ENCODE measurements at regions not wholly inside any gene's neighbourhood (a gene's known extent, or its start where the extent isn't known, plus 50 kb on each side); places are given as distances from the start of the nearest gene placed in this dataset.

- TF ChIP-seq ZBTB1 (CRISPR knock-in tag; IDR thresholded peaks at IDR 0.05; ENCODE audit: borderline replicate concordance, low read depth) (no peak), ZNF551 (CRISPR knock-in tag; IDR thresholded peaks at IDR 0.05) (no peak), PTTG1 (tag; IDR thresholded peaks at IDR 0.05; ENCODE audit: low read depth) (peak; percentile 78; the same call in 1 of the 2 replicates), LARP7 (IDR thresholded peaks at IDR 0.05) (no peak), ZNF134 (CRISPR knock-in tag; conservative IDR thresholded peaks at IDR 0.05) (peak; percentile 41; the same call in 1 of the 2 replicates), ZNF12 (CRISPR knock-in tag; IDR thresholded peaks at IDR 0.05) (no peak), TCFL5 (CRISPR knock-in tag; conservative IDR thresholded peaks at IDR 0.05) (no peak), ZNF583 (CRISPR knock-in tag; IDR thresholded peaks at IDR 0.05) (peak; percentile 77; the same call in 1 of the 2 replicates), HMBOX1 (IDR thresholded peaks at IDR 0.05) (peak; percentile 47; the same call in 1 of the 2 replicates), RBM25 (IDR thresholded peaks at IDR 0.05; ENCODE audit: low read depth, low read length, severe bottlenecking) (no peak), BACH1 (tag; IDR thresholded peaks at IDR 0.05) (peak; percentile 74), ZNF592 (IDR thresholded peaks at IDR 0.05) (peak; percentile 76), FOXP1 (CRISPR knock-in tag; IDR thresholded peaks at IDR 0.05) (no peak), ZMIZ1 (IDR thresholded peaks at IDR 0.05; ENCODE audit: low read depth in 2 of 2, low read length in 2 of 2) (no peak), ATF1 (CRISPR knock-in tag; IDR thresholded peaks at IDR 0.05) (no peak), ATF1 (tag; IDR thresholded peaks at IDR 0.05) (peak; percentile 45; the same call in 1 of the 2 replicates), FOS (IDR thresholded peaks at IDR 0.05; ENCODE audit: extremely low read depth, insufficient read length) (no peak), ZNF395 (CRISPR knock-in tag; IDR thresholded peaks at IDR 0.05) (peak; percentile 83), POLR2G (IDR thresholded peaks at IDR 0.05; ENCODE audit: low read depth, low read length) (no peak)
These were observed 412.7 kb downstream of the PIK3R1 start (continued) for GRCh38 chr5:68628082-68628814.

Data from K562 (cell line).